Inferior parietal cortex (tissue), 1 donor: ENCODE measurements at regions not wholly inside any gene's neighbourhood (a gene's known extent, or its start where the extent isn't known, plus 50 kb on each side); places are given as distances from the start of the nearest gene placed in this dataset.

Experiments
- DNase-seq: peaks from one replicate; pipeline ENCODE4 v3.0.0-alpha.2; 2016; ENCODE audit errors: extremely low spot score

DNA sequence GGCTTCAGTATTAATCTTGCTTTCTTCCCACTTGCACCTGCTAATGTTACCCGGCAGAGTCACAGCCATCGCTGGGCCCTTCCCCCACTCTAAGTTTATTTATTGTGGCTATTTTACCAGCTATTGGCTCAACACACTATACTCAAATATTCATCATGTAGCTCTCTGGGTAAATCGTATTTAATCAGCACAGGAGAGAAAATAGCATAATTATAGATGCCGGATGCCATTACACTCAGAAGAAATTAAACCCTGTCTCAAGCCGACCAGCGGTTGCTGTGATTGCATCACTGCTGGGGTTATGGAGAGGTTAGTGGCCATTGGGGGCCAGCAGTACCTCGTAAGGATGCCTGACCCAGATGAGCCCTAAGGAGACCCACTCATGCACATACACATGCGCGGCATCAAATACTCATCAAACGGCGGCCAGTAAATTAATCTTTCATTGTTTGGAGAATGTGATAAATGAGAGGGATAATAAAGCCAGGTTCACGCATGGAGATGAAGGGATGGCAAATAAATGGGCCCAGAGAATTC lies 269.5 kb upstream of the ZFHX3 start:
- no peak for DNase-seq

DNA sequence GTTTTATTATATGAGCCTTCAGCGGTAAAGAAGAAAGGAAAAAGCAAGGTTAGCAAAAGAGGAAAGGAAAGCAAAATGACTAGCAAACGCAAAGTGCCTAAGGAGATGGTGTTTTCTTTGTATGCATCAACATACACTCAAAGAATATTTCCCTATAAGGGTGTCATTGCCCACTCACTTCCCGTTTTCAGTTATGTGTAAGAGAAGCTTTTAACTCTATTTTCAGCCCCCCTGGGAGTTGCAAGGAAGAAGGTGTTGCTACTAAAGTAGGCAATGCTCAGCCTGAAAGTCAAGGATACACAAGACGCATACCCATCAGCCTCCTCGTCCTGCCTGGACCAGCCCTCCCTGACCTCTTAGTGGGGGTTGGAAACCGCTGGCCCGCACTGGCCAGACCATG lies 267.7 kb upstream of the ZFHX3 start:
- DNase-seq: no peak

DNA sequence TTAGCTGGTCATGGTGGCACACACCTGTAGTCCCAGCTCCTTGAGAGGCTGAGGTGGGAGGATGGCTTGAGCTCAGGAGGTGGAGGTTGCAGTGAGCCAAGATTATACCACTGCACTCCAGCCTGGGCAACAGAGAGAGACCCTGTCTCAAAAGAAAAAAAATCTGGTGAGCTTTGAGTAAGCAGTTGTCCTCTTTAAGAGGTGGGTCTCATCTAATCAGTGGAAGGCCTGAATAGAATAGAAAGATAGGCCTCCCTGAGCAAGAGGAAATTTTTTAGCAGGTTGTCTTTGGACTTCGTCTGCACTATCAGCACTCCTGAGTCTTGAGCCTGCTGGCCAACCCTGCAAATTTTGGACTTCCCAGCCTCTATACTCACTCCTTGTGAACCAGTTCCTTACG lies 266.0 kb upstream of the ZFHX3 start:
- DNase-seq: no peak

DNA sequence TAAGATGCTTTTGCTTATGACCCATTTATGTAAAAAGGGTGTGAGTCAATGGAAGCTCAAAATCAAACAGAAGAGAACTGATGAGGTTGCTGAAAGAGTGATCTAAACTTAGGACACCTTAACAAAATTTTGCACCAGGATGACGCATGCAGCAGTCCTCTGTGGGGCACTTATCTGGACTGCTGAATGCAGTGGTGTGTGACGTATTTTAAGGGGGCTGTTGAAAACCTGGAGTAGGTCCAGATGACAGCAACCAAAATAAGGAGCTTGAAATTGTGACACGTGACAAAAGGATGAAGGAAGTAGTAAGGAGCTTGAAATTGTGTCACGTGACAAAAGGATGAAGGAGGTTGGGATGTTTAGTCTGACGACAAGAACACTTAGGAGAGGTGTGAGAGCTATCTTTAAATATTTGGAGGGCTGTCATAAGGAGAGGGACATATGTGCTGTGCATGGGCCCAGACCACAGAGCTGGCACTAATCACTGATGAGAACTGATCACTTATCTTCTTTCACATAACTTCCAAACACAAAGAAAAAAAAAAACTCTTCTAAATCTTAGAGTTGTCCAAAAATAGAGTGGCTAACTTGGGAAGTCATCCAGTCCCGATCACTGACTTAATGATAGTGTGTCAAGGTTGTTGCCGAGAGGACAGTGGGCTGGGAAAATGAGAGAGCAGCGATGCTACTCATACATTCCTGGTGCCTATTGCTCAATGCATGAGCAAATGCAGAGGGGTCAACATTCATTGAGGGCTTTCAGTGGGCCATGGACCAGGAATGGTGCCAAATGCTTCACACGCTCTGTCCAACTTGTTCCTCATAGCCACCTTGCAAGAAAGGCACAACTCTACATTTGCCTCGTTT lies 264.2 kb upstream of the ZFHX3 start:
- DNase-seq: no peak

DNA sequence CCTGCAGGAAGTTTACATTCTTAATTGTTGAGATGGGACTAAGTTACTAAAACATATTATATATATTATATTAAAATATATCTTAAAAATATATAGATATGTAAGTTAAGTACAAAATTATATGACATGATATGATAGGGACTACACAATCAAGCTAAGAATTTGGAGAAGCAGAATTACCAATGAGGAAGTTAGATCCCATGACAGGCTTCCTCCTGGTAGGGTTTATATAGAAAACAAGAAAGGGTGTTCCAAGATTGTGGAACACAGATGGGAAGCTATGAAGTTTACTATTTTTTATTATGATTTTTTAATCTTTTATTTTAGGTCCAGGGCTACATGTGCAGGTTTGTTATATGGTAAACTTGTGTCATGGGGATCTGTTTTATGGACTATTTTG lies 260.8 kb upstream of the ZFHX3 start:
- DNase-seq: no peak

DNA sequence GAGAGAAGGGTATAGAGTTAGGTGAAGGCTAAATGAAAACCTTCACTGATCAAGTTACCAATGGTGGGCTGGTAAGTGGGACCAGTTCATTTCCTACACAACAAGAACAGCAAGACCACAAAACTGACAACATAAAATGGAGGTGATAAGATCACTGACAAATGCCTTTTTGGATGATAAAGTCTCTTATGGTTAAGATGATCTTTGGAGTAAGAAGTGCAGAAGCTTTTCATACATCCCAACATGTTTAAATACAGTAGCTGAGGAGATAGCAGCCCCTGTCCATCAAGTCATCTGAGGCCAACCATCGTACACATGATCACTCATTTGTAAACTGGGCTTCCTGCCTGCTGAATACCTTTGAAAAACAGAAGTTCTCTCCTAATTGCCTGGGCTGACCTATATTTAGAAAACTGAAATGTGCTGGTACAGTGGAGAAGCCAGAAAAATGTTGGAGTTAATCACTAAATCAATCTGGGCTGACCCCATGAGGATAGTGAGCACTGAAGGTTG lies 259.0 kb upstream of the ZFHX3 start:
- no peak for DNase-seq

DNA sequence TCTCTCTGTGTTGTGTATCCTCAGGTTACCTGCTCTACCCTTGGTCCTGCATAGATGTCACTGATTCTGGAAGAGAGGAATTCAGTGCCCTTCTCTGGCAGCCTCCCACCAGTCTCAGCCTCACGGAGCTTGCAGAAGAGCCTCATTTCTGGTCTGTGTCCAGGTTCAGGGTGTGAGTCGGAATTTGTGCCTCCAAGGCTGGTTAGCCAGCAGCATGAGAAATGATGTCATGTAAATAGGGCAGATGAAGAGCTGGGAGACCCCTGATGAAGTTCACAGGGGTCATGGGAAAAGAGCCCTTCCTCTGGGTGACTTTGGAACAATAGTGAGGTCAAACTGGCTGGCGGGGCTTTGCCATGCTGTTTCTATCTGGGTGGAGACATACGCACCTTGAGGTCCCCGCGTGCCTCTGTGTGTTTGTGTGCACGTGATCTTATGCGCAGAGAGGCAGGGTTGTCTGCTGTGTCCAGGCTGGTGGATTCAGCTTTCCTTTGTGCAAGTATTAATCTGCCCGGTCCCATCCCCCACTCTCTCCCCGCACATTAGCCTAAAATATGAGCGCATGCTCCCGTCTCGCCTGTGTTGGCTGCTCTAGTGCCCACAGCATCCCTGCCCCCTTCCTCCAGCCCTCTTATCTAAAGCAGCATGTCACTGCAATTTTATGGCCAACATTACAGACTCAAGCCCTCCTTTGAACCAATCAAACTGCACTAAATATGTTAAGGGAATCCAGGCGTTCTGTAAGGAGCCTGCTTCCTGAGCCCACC lies 256.3 kb upstream of the ZFHX3 start:
- DNase-seq: no peak

DNA sequence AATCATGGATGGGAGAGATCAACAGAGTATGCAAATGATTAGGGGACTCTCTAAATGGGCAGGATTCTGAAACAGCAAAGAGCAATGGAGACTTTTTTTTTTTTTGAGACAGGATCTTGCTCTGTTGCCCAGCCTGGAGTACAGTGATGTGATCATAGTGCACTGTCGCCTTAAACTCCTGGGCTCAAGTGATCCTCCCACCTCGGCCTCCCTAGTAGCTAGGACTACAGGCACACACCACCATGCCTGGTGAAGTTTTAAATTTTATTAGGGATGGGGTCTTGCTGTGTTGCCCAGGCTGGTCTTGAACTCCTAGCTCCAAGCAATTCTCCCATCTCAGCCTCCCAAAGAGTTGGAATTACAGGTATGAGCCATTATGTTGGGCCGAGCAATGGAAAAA lies 255.0 kb upstream of the ZFHX3 start:
- DNase-seq: no peak

DNA sequence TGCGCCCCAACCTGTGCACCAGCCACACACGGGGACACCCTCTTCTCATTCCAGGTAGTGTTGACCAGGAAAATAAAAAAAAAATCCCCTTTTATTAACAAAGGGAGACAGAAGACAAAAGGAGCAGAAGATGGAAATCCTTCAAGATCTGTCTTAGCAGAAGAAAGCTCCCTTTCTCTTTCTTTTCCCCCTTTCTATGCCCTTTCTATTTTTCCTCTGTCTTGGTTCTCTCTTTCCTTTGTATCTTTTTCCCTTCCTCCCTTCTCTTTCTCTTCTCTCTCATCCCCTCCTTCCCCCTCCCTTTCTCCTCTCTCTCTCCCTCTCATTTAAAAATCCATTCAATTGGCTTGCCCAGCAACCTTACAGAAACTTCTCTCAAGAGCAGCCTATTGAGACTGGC lies 254.1 kb upstream of the ZFHX3 start:
- no peak for DNase-seq

DNA sequence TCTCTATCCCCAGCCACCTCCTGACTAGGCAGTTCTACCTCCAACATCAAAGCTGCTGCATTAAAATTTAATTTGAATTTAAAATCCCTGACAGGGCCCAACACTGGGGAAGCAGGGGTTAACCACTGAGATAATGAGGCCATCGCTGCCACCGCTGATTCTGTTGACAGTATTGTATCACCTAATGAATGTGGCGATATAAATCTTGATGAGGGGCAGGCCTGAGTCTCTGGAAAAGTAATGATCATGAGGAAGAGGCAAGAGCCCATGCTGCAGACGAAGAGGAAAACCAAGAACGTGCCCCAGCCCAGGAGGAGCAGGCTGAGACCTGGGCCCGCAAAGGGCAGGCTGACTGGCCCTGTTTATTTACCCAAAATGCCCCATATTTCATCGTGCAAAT lies 251.4 kb upstream of the ZFHX3 start:
- no peak for DNase-seq

DNA sequence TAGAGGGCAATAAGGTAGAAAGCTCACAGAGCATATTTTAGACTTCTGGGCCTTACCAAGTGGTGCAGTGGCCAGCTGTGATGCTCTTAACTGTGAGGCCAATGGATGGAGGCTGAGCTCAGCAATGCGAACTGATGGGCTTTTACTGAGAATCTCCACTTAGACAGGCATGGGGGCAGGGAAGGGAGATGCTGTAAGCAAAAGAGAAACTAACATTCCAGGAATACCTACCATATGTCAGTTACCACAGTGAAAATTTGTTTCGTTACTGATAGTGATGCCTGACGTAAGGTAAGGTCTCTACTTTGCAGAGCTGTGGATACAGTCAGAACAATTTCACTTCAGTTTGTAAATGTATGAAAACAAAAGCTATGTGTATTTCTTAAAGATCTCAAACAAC lies 250.6 kb upstream of the ZFHX3 start:
- DNase-seq: no peak

DNA sequence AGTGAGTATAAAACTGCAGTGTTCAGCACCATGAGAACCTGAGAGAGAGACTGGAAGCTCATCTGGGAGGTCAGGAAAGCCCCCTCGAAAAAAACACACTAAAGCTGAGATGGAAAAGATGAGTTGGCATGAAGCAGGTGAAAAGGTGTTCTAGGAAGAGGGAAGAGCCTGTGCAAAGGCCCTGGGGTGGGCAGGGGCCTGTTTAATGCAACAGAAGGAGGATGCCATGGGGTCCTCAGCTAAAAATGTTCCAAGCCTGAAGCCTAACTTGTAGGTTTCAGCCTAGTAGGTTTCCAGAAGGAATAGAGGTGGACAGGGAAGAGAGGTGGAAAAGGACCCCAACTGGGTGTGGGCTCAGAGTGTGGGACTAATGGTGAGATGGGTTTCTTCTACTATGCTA lies 242.3 kb upstream of the ZFHX3 start:
- no peak for DNase-seq

DNA sequence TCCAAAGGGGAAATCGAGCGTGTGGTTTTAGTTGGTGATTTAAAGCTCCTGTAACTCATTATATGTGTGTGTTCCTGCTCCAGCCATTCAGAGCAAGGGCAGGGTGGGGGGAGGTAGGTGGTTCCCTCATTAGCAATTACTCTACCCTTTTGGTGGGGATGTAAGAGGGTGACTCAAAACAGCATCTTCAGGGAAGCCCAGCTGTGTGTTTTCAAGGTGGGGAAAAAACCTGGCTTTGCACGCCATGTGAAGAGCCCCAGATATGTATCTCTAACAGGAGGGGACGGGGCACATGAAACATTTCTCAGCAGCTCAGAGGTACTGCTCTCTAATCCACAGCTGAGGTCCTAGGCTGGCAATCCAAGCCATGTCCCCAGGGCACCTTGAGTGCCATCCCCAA lies 241.3 kb upstream of the ZFHX3 start:
- no peak for DNase-seq

DNA sequence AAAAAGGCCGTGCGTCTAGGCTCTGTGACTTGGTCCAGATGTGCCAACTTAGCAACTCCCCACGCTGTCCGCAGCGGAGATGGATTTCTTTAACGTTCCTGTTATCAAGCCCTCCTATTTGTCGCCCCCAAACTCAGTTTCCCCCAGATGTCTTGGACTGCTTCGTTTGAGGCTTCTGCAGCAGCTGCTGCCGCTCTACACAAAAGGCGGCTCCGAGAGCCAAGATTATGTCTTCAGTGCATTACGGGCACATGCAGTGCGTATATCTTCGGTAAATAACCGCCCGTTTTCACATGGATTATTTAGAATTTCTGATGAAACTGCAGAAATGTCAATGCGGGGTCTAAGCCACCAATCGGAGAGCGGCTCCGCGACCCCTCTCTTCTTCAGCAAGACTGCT lies 240.6 kb upstream of the ZFHX3 start:
- no peak for DNase-seq

DNA sequence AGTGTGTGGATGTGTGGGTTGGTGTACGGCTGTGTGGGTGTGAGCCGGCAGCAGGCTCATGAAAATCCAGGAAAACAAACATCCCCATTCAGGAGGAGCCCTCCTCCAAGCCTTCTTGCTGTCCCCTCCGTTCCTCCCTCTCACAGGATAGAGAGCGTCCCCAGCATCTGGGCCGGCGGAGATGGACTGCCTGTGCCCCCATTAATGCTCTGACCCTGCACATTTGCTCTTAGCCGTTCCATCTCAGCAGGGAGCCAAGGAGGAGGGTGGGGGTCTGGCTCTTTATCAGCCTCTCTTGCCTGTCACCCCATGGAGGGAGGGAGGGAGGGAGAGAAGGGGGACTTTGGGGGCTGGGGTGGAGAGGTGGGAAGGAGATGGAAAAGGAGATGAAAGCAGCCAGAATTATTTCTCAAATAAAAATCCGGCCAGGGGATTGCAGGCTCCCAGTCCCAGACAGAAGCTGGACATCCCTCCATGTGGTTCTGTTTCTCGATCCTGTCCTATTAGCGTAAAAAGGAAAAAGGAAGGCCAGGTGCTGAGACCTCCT lies 240.0 kb upstream of the ZFHX3 start:
- DNase-seq: no peak

DNA sequence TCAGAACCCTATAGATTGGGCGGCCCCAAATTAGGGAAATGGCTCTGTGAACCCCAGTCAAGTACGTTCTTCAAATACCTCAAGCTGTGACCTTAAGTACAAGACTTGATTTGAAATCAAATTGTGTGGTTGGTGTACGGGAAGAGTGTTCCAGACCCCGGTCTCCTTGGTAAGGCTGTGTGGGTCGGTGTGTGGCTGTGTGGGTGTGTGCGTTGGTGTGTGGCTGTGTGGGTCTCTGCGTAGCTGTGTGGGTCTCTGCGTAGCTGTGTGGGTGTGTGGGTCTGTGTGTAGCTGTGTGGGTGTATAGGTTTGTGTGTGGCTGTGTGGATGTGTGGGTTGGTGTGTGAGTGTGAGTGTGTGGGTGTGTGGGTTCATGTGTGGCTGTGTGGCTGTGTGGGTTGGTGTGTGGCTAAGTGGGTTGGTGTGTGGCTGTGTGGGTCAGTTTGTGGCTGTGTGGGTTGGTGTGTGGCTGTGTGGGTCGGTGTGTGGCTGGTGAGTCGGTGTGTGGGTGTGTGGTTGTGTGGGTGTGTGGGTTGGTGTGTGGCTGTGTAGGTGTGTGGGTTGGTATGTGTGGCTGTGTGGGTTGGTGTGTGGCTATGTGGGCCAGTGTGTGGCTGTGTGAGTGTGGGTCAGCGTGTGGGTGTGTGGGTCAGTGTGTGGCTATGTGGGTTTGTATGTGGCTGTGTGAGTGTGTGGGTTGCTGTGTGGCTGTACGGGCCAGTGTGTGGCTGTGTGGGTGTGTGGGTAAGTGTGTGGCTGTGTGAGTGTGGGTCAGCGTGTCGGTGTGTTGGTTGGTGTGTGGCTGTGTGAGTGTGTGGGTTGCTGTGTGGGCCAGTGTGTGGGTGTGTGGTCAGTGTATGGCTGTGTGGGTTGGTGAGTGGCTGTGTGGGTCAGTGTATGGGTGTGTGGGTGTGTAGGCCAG lies 238.7 kb upstream of the ZFHX3 start:
- no peak for DNase-seq

DNA sequence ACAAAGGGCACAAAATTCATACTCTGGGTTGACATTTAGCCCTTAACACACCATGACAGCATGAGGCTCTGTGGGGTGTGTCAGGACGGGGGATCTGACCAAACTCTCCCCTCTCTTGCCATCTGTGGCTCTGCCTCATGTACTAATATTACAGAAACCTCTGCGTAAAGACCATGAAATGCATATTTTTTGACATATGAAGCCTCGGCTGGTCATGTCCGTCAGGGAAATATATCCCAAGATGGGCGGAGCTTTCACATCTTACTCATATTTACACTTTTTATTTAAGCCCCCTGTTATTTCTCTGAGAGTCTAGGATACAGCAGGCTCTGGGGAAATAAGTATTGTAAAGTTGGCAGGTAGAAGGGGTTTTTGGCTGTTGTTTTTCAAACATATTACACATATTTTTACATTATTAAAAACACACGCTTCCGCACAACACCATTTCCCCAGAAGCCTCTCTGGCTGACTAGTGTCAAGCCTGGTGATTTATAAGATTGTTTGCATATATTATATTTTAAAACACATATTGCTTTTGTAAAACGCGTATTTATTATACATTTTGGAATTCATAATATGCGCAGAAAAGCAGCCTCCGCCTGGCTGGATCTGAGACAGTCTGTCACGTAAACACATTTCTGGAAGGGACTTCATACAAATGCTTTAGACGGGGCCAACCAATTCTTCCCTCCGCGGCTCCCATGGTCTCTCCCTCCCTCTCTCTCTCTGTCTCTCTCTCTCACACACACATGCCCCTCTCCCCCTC lies 237.7 kb upstream of the ZFHX3 start:
- DNase-seq: no peak

DNA sequence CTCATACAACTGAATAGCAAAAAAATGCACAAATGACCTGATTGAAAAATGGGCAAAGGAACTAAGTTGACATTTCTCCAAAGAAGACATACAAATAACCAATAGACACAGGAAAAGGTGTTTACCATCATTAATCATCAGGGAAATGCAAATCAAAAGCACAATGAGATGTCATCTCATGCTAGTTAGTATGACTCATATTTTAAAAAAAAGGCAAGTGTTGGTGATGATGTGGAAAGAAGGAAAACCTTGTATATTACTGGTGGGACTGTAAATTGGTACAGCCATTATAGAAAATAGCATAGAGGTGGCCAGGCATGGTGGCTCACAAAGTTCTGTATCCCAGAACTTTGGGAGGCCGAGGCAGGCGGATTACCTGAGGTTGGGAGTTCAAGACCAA lies 232.5 kb upstream of the ZFHX3 start:
- DNase-seq: no peak

DNA sequence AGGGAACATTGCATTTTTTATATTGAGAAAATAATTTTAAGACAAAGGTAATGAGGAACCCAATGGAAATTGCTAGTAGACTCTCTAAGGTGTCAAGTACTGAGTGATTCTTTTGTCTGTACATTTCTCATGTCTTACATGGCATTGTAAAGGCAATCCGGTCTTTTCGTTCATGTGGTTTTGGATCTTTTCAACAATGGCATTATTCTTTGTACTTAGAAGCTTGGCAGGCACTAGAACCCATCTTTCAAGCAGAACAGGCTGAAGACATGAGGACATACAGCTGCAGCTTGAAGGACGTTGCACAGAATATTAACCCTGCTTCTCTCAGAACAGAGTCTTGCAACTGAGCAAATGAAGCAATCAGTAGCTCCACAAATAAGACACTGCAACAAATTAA lies 231.5 kb upstream of the ZFHX3 start:
- peak; percentile 5 for DNase-seq

DNA sequence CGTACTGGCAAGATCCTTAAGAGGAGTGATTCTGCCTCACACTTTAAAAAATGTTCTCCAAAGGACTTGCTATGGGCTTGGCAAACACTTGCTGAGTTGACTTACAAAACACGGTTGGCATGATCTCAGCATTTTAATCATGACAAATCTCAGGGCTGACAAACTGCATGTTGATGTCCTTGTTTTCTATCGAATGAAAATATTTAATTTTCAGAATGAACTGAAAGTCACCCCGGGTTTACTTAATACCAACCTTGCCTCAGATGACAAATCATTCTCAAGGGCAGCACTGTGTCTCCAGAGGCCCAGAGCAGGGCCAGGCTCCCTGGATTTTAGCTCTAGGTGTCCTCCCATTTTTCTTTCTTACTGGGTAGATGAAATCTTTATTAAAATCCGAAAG lies 229.1 kb upstream of the ZFHX3 start:
- DNase-seq: no peak

DNA sequence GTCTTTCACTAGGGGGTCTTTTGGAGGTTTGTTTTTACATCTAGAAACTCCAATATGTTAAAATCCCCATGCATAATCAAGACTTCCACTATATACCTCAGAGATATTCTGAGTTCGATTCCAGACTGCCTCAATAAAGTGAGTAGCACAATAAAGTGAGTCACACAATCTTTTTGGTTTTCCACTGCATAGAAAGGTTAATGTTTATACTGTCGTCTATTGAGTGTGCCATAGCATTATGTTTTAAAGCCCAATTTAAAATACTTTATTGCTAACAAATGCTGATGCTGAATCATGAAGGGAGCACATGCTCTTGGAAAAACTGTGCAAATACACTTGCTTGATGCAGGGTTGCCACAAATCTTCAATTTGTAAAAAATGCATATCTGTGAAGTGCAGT lies 227.5 kb upstream of the ZFHX3 start:
- DNase-seq: no peak
